HG02885 (cell line): ENCODE measurements at regions not wholly inside any gene's neighbourhood (a gene's known extent, or its start where the extent isn't known, plus 50 kb on each side); places are given as distances from the start of the nearest gene placed in this dataset.

Experiments
- ATAC-seq: cut with Tn5 transposase; IDR thresholded peaks from one replicate; pipeline ENCODE4 v1.9.1; 2021; ENCODE audit warnings: mild to moderate bottlenecking; ENCODE audit not compliant: unreplicated experiment, poor library complexity

GRCh38 chr16:62089715-62090114 lies 53.5 kb upstream of the CDH8 start:
- ATAC-seq = no peak

GRCh38 chr16:62088731-62089410 lies 52.6 kb upstream of the CDH8 start:
- no peak for ATAC-seq
